ENCODE measurements at regions not wholly inside any gene's neighbourhood (a gene's known extent, or its start where the extent isn't known, plus 50 kb on each side); places are given as distances from the start of the nearest gene placed in this dataset.

DNA sequence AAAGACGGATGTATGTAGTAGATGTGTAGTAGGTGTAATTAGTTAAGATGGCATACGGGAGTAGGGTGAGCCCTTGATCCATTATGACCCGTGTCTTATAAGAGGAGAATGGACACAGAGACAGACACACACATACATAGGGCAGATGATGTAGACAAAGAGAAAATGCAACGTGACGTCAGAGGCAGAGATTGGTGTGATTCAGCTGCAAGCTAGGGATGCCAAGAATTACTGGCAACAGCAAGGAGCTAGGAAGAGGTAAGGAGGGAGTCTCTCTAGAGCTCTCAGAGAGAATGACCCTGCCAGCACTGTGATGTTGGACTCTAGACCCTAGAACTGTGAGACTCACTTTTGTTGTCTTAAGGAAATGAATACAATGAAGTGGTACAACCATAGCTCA lies 247.0 kb upstream of the HABP2 start:
- TF ChIP-seq, protein P1, sequence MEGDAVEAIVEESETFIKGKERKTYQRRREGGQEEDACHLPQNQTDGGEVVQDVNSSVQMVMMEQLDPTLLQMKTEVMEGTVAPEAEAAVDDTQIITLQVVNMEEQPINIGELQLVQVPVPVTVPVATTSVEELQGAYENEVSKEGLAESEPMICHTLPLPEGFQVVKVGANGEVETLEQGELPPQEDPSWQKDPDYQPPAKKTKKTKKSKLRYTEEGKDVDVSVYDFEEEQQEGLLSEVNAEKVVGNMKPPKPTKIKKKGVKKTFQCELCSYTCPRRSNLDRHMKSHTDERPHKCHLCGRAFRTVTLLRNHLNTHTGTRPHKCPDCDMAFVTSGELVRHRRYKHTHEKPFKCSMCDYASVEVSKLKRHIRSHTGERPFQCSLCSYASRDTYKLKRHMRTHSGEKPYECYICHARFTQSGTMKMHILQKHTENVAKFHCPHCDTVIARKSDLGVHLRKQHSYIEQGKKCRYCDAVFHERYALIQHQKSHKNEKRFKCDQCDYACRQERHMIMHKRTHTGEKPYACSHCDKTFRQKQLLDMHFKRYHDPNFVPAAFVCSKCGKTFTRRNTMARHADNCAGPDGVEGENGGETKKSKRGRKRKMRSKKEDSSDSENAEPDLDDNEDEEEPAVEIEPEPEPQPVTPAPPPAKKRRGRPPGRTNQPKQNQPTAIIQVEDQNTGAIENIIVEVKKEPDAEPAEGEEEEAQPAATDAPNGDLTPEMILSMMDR (IDR thresholded peaks at IDR 0.05): no peak
- TF ChIP-seq POLR2AphosphoS5 (IDR thresholded peaks at IDR 0.05) (no peak), POLR2A (IDR thresholded peaks at IDR 0.05) (no peak), EP300 (IDR thresholded peaks at IDR 0.05; ENCODE audit: low read depth) (no peak)
